GF-D8 (cell line): ENCODE measurements at regions not wholly inside any gene's neighbourhood (a gene's known extent, or its start where the extent isn't known, plus 50 kb on each side); places are given as distances from the start of the nearest gene placed in this dataset.
"Not testable (repeated sequence)": the region's sequence is repeated elsewhere in the genome, so short reads cannot be mapped to it uniquely, and the experiment has no call there.

Experiments used
- DNase-seq: peaks from one replicate; lab custom pipeline; 2025; lab: John Stamatoyannopoulos, UW

DNA sequence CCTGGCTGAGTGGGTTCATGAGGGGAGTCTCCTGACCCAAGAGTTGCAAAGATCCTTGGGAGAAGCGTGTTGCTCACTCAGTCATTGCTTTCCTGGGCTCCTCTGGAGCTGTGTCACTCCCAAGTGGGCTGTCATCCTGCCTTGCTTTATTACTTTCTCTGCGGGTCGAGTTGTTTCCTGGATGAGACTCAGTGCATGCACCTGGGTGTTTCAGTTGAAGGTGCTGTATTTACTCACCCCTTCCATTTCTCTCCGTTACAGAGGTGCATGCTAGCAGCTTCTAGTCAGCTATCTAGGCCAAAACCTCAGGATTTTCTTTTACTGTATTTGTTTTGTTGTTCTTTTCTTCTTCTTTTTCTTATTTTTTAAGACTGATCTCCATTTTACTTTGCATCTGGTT is 785.5 kb upstream of the EDIL3 start:
- DNase-seq, result no peak

DNA sequence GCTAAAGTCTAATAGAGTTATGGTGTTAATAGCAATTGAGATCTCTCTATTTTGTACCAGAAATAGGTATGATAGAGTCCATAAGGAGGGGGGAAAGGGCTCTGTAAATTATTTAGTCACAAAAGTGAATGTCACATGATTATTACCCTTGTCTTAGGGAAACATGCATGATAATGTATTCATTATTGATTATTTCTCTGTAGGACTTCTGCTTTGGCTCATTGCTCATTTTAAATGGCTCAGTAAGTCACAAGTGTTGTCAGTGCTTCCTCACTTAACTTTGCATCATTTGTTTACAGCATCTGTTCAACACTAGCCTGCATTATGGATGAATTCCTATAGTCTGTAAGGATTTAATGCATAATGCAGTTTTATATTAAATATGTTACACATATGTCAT is 788.8 kb upstream of the EDIL3 start:
- no peak for DNase-seq

DNA sequence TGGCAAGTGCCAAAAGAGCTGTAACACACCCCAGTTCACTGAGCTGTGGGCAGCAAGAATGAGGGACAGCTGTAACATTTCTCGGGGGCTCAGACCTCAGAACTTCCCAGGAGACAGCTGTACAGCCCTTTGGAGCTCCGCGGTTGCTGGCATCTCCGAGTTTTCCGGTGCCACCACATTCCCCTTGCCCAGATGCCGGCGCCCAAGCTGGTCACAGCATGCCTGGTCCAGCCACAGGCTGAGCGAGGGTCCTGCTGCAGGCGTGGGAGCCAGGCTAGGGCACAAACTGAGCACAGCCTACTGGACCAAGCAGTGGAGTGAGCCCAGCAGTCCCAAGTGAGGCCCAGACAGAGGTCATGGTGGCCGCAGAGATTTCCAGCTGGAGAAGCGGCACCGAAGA is 797.7 kb upstream of the EDIL3 start:
- DNase-seq, result no peak

DNA sequence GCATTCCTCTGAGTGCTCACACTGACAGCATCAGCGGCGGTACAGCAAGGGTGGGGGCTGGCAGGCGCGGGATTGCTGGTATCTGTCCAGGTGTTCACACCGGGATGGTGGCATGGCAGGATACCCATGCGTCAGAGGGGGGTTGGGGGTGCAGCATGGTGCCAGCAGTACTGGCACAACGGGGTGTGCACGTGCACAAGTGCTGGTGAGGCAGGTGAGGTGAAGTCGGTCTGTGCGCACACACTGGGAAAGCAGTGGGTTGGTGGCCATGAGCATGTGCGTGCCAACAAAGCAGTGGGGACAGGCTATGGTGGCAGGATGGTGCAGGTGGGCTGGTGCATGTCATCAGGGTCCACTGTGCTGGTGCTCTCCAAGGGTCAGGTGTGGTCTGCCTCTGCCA is 819.6 kb upstream of the EDIL3 start:
- DNase-seq, result no peak

GRCh38 chr5:85205430-85205829 is 820.8 kb upstream of the EDIL3 start:
- no peak for DNase-seq

DNA sequence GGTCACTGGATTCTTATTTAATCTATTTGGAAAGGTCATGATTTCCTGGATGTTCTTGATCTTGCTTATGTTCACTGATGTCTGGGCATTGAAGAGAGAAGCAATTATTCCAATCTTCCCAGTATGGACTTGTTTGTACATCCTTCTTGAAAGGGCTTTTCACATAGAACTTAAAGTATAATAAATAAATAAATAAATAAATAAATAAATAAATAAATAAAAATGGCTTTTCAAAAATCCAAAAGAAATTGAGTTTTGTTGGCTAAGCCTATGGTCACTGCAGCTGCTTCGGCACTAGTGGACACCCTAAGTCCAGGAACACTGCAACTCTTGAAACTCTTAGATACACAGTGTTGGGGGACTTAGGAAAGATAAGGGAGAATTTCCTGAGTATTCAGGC is 840.7 kb upstream of the EDIL3 start:
- no peak for DNase-seq

GRCh38 chr5:85249204-85249603 is 864.5 kb upstream of the EDIL3 start:
- no peak for DNase-seq

DNA sequence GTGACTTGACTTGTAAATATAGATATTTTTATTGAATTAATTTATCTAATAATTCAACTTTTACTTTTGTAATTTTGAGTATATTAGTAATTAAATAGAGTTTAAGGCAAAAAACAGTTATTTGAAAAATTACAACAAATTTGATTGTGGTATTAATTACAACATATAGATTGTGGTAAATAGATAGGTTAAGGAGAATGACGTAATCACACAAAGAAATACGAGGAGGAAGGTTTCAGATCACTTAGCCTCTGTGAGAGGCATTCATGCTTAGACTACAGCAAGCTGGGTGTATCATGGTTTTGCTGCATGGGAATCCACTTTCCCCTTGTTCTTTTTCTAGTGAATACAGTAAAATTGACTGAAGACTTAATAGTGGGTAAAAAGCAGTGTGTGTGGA is 878.4 kb upstream of the EDIL3 start:
- no peak for DNase-seq

DNA sequence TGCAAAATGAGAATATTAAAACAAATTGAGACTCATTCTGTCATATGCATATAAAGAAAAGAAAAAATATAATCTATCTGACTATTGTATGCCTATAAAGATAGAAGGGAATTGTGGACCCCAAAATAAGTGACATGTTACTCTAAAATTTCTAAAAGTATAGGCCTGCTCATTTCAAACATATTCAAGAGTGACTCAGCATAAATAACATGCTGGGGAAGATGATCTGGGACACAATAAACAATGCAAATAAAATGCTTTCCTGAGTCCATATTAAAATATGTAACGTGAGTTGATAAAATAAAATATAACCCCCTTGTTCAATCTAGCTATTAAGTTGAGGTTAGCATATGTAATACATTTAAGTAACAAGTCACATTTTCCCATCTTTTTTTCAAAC is 882.0 kb upstream of the EDIL3 start:
- no peak for DNase-seq

DNA sequence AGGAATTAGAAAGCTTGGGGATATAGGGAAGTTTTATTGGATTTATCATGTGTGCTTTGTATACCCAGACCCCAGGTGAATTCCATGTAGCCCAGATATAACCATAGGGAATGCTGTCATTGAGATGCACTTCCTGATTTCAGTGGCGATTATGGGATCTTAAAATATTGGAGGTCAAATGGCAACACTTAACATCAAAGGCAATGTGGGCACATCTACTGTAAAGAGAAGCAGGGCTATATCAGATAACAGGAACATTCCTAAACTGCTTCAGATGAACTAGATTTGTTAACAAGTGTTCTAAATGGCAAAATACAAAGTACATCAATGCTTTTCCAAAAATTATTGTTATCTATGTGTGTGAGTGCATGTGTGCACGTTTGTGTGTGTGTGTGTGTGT is 883.5 kb upstream of the EDIL3 start:
- DNase-seq, result no peak

- DNase-seq, result no peak
Observed at GRCh38 chr5:85278193-85278592, 893.5 kb upstream of the EDIL3 start.

DNA sequence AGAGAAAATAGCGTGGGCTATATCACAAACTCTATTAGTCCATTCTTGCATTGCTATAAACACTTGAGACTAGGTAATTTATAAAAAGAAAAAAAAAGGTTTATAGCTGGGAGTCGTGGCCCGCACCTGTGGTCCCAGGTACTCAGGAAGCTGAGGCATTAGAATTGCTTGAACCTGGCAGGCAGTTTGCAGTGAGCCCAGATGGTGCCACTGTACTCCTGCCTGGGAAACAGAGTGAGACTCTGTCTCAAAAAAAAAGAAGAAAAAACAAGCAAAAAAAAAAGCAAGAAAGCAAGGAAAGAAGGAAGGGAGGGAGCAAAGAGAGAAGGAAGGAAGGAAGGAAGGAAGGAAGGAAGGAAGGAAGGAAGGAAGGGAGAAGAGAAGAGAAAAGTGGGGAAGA is 904.2 kb upstream of the EDIL3 start:
- no peak for DNase-seq

DNA sequence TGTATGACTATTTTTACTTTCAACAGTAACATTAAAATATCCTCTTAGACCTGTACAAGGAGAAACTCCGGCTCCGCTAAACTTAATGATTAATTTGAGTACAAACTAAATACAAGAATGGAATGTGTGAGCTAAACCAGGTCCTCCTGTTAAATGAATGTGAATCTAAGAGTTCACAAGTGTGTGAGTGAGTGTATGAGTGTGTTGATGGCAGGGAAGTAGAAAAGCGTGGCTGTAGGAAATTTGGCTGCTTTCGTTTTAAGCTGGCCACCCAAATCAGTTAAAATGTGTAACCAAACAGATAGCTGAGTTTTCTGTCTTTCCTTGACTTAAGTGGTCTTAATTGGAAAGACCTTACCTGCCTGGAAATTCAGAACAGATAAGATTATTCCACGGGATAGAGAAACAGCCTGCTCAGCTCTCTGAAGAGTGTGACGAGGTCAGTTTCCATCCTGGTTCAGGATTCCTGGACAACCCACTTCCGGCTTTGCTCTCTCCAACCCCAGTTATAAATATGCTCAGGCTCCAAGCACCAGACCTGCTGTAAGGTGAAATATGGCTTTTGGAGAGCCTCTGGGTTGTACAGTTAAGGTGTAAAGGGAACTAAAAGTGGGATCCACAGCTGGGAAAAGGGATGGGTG is 908.6 kb upstream of the EDIL3 start:
- DNase-seq, result no peak

DNA sequence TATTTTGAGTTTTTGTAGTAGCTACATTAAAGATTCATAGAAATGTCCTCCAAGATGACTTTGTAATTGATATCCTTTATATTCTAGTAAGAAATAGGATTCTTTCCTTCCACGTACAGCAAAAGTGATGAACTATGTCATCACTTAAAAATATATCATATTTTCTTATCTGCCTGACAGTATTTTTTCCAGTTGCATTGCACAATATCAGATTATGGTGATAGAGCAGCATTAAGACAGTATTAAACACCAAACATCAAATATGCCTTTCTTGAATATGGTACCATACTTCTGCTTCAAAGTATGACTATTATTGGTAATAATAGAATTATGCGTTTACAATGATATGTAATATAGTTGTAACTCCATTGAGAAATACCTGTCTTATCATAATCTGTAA is 919.8 kb upstream of the EDIL3 start:
- DNase-seq, result no peak

DNA sequence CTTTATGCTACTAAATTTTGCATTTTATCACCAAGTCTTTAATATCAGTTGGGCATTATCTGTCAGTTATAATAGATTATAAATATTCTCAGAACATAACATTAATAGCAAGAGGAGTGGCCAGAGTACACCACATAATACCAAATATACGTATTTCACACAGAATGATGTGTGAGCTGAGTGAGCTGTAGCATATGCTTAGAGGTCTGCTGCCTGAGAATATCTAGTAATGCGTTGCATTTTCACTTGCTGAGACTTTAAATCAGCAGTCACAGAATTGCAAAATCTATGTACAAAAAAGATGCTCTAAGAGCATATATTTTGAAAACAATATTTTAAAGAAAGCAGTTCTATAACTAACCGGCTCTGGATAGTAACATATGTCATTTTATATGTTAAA is 921.1 kb upstream of the EDIL3 start:
- no peak for DNase-seq

GRCh38 chr5:85311536-85311935 is 926.9 kb upstream of the EDIL3 start:
- no peak for DNase-seq

DNA sequence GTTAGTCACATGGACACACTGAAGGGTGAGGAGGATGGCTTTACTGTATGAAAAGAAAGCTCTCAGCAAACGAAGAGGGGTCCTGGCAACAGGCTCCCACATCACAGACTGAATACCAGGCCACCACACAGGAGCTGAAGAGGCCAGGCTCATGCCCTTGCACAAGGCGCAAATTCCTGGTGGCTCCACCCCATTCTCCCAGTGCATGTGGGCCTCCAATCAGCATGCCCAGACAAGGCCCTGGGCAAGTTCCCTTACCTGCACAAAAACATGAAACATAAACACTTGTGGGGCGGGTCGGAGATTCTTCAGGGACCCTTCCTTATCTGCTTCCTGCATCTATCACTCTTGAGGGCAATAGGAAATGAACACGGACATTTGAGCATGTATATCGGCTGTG is 935.8 kb upstream of the EDIL3 start:
- no peak for DNase-seq

DNA sequence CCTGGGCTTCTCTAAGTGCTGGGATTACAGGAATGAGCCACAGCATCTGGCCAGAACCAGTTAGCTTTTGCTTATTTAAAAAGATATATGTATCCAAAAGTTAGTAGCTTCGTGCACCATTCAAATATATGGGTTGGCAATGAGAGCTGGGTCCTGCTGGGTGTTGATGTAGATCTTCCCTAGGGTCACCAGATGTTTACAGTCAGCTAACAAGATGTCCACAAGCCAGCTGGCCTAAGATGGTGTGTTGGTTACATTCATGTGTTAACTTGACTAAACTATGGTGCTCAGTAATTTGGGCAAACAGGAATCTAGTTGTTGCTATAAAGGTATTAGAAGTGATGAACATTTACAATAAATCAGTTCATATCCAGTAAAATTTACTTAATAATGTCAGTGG is 948.6 kb upstream of the EDIL3 start:
- no peak for DNase-seq

DNA sequence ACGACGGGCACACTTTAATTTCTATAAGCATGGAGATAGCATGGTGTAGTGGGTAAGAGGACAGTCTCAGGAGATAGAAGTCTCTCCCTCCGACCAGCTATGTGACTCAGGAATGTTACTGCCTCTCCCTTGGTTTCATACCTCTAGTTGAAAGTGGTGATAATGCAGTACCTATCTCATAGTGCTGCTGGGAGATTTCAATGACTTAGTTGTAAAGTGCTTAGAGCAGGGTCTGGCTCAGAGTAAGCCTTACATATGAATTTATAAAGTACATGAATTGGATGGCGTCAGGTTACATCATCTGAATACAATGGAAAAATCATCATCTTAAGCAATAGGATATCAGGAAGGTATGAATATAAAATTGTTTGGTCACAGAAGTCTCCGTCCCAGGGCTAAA is 952.8 kb upstream of the EDIL3 start:
- DNase-seq, result no peak

DNA sequence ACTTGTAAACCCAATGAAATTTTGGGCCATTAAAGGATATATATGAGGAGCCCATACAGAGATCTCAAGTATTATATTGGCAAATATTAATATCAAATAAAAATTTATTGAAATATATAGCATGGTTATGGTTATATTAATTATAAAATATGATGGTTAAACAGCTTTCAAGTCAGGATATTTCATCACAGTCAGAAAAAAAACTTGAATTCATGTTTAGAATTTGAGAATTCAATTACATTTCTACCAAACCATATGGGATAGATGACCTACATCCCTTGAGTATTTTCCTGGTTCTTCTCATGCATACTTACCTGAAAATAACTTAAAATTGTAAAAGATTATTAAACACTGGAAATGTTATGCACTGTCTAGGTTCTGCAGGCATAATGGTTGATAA is 956.1 kb upstream of the EDIL3 start:
- DNase-seq, result no peak

GRCh38 chr5:85345818-85346217 is 961.1 kb upstream of the EDIL3 start:
- DNase-seq, result no peak

DNA sequence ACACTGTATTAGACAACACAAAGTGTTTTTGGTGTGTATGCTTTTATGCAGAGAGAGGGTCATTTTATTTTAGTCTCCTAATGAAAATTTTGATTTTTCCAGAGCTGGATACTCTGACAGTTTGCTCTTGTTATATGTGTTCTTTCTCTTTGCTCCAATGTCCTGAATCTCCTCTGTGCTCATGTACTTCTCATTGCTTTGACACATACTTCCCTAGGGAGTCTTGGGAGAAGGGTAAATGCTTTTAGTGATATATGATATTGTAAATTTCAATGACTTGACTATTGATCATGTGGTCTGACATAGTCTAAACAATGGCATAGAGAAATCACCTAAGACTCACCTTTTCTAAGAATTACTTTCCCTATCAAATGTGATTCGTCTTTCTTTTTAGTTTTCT is 972.6 kb upstream of the EDIL3 start:
- no peak for DNase-seq

- DNase-seq, result no peak
Observed at GRCh38 chr5:85375525-85375924, 990.8 kb upstream of the EDIL3 start.

DNA sequence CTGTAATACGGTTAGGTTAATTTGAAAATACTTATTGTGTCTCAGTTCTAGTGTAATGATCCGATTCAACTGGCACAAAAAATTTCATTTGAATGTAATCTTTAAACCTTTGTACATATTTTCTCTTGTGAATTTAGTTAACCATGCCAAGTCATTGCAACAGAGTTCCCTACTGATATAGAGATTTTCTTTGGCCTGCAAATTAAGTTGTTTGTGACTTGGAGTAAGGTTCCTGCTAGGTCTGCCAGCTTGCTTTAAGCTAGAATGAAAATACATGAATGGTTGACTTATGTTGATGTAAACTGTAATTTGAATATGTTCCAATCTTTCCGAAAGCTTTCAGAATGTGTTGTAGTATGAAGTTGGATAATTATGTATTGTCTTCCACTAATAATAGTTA is 1004.1 kb upstream of the EDIL3 start:
- no peak for DNase-seq

DNA sequence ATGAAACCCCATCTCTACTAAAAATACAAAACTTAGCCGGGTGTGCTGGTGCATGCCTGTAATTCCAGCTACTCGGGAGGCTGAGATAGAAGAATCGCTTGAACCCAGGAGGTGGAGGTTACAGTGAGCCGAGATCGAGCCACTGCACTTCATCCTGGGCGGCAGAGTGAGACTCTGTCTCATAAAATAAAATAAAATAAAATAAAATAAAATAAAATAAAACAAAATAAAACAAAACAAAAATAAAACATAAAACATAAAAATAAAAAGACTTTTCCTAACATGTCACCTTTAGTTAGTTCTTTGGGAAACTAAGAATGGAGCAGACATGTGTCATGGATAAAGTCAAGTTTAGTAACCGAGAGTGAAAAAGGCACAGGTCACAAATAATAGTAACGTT is 1007.6 kb upstream of the EDIL3 start:
- not testable (repeated sequence) for DNase-seq
